ENCODE measurements at regions not wholly inside any gene's neighbourhood (a gene's known extent, or its start where the extent isn't known, plus 50 kb on each side); places are given as distances from the start of the nearest gene placed in this dataset.

- TF ChIP-seq CTCF (IDR thresholded peaks at IDR 0.05) (no peak), POLR2AphosphoS5 (IDR thresholded peaks at IDR 0.05) (no peak)
Observed at GRCh38 chr1:13968361-13968760, 268.4 kb downstream of the PRDM2 start.
